ENCODE measurements at regions not wholly inside any gene's neighbourhood (a gene's known extent, or its start where the extent isn't known, plus 50 kb on each side); places are given as distances from the start of the nearest gene placed in this dataset.

DNA sequence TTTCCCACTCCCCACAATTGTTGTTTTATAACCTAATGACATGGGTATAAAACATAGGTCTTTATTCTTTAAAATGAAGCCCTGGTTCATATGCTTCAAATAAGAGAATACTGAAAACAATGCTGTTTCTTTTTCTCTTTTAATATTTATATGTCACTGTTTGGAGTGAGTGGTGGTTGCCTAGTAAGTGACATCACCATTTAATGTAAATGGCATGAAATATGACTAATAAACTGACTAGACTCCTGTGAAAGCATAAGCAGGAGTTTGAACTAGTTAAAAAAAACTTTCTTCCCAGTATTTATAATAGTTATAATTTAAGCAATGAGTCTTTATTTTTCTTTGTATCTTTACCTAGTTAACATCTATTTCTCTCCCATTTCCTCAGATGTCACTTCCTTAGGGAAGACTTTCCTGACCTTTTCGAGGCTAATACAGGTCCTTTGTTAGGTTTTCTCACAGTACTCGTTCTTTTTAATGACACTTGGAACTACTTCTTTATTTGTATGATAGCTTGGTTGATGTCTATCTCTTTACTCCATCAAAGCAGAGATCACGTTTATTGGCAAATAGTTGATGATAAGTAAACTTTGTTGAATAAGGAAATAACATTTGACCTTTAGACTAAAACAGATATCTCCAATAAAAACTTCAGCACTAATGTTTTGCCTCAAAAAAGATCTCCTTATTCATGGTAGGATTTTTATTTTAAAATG, 105.4 kb upstream of the PDC start:
- TF ChIP-seq ZFP3 (CRISPR knock-in tag; IDR thresholded peaks at IDR 0.05) (no peak), RARB (CRISPR knock-in tag; IDR thresholded peaks at IDR 0.05) (no peak), PPARA (CRISPR knock-in tag; IDR thresholded peaks at IDR 0.05; ENCODE audit: borderline replicate concordance) (no peak), TOX (CRISPR knock-in tag; IDR thresholded peaks at IDR 0.05; ENCODE audit: borderline replicate concordance) (no peak), ZC3H10 (CRISPR knock-in tag; IDR thresholded peaks at IDR 0.05) (no peak), GLIS3 (CRISPR knock-in tag; IDR thresholded peaks at IDR 0.05) (no peak), ZNF565 (CRISPR knock-in tag; conservative IDR thresholded peaks at IDR 0.05; ENCODE audit: low read depth) (no peak), ARNTL (CRISPR knock-in tag; IDR thresholded peaks at IDR 0.05; ENCODE audit: borderline replicate concordance, low read depth) (no peak), SNAI2 (CRISPR knock-in tag; IDR thresholded peaks at IDR 0.05) (no peak), BACH2 (CRISPR knock-in tag; IDR thresholded peaks at IDR 0.05; ENCODE audit: borderline replicate concordance) (no peak), ZNF8 (CRISPR knock-in tag; IDR thresholded peaks at IDR 0.05) (no peak)
- TF ChIP-seq, protein P1, sequence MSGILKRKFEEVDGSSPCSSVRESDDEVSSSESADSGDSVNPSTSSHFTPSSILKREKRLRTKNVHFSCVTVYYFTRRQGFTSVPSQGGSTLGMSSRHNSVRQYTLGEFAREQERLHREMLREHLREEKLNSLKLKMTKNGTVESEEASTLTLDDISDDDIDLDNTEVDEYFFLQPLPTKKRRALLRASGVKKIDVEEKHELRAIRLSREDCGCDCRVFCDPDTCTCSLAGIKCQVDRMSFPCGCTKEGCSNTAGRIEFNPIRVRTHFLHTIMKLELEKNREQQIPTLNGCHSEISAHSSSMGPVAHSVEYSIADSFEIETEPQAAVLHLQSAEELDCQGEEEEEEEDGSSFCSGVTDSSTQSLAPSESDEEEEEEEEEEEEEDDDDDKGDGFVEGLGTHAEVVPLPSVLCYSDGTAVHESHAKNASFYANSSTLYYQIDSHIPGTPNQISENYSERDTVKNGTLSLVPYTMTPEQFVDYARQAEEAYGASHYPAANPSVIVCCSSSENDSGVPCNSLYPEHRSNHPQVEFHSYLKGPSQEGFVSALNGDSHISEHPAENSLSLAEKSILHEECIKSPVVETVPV (CRISPR knock-in tag; IDR thresholded peaks at IDR 0.05), result no peak

DNA sequence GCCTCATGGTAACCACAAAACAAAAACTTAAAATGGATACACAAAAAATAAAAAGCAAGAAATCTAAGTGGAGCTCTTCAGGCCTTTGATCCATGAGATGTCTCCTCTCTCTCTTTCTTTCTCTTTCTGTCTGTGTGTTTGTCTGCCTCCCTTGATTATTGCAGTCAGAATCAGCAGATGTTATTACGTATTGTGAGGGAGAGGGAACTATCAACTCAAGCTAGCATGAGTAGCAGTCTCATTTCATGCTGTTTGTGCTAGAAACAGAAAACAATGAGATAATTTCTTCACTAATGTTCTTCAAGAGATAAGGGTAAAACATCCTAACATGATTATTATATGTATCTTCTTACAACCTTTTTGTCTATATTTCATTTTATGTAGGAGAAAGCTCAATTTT, 103.7 kb upstream of the PDC start:
- peak; percentile 32; the same call in 2 of the 3 replicates for ATAC-seq

More for the DNA sequence above, 105.4 kb upstream of the PDC start:
- ATAC-seq, result peak; percentile 64

DNA sequence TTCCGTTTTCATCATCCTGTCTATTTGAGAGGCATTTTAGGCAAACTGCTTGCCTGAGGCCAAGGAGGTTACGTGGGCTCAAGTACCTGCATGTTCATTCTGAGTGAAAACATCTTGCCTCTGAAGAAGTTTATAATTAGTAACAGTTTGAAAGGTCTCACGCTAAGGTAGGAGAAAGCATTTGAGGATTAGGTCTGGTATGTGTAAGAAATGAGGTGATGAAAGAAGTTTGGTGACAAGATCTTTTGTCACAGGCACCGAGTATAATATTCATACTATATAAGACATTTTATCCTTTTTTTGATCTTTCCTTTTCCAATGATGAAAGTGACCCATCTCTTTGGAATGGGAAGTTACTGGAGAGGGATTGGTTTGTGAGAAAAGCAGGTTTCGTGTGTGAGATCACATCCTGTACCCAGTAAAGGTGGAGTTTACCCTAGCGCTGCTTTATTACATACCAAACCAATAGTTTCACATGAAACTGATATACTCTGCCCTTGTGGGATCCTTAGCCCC, 98.7 kb upstream of the PDC start:
- TF ChIP-seq, protein P2, sequence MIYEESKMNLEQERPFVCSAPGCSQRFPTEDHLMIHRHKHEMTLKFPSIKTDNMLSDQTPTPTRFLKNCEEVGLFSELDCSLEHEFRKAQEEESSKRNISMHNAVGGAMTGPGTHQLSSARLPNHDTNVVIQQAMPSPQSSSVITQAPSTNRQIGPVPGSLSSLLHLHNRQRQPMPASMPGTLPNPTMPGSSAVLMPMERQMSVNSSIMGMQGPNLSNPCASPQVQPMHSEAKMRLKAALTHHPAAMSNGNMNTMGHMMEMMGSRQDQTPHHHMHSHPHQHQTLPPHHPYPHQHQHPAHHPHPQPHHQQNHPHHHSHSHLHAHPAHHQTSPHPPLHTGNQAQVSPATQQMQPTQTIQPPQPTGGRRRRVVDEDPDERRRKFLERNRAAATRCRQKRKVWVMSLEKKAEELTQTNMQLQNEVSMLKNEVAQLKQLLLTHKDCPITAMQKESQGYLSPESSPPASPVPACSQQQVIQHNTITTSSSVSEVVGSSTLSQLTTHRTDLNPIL (CRISPR knock-in tag; IDR thresholded peaks at IDR 0.05; ENCODE audit: low read depth), result no peak
- TF ChIP-seq TOX (CRISPR knock-in tag; IDR thresholded peaks at IDR 0.05; ENCODE audit: borderline replicate concordance) (no peak), ZNF70 (CRISPR knock-in tag; IDR thresholded peaks at IDR 0.05) (no peak), ESRRG (CRISPR knock-in tag; IDR thresholded peaks at IDR 0.05) (no peak), ARNTL (CRISPR knock-in tag; IDR thresholded peaks at IDR 0.05; ENCODE audit: borderline replicate concordance, low read depth) (no peak), ZNF8 (CRISPR knock-in tag; IDR thresholded peaks at IDR 0.05) (no peak), PPARA (CRISPR knock-in tag; IDR thresholded peaks at IDR 0.05; ENCODE audit: borderline replicate concordance) (no peak), BACH2 (CRISPR knock-in tag; IDR thresholded peaks at IDR 0.05; ENCODE audit: borderline replicate concordance) (no peak), ISL1 (CRISPR knock-in tag; IDR thresholded peaks at IDR 0.05) (no peak), TCF4 (CRISPR knock-in tag; IDR thresholded peaks at IDR 0.05; ENCODE audit: borderline replicate concordance) (no peak), GLIS3 (CRISPR knock-in tag; IDR thresholded peaks at IDR 0.05) (no peak), CSDC2 (CRISPR knock-in tag; IDR thresholded peaks at IDR 0.05) (no peak), ZC3H10 (CRISPR knock-in tag; IDR thresholded peaks at IDR 0.05) (no peak), ZFP30 (CRISPR knock-in tag; IDR thresholded peaks at IDR 0.05) (no peak), SNAI2 (CRISPR knock-in tag; IDR thresholded peaks at IDR 0.05) (no peak), ZNF565 (CRISPR knock-in tag; conservative IDR thresholded peaks at IDR 0.05; ENCODE audit: low read depth) (no peak), RARB (CRISPR knock-in tag; IDR thresholded peaks at IDR 0.05) (no peak)
- TF ChIP-seq, protein P3, sequence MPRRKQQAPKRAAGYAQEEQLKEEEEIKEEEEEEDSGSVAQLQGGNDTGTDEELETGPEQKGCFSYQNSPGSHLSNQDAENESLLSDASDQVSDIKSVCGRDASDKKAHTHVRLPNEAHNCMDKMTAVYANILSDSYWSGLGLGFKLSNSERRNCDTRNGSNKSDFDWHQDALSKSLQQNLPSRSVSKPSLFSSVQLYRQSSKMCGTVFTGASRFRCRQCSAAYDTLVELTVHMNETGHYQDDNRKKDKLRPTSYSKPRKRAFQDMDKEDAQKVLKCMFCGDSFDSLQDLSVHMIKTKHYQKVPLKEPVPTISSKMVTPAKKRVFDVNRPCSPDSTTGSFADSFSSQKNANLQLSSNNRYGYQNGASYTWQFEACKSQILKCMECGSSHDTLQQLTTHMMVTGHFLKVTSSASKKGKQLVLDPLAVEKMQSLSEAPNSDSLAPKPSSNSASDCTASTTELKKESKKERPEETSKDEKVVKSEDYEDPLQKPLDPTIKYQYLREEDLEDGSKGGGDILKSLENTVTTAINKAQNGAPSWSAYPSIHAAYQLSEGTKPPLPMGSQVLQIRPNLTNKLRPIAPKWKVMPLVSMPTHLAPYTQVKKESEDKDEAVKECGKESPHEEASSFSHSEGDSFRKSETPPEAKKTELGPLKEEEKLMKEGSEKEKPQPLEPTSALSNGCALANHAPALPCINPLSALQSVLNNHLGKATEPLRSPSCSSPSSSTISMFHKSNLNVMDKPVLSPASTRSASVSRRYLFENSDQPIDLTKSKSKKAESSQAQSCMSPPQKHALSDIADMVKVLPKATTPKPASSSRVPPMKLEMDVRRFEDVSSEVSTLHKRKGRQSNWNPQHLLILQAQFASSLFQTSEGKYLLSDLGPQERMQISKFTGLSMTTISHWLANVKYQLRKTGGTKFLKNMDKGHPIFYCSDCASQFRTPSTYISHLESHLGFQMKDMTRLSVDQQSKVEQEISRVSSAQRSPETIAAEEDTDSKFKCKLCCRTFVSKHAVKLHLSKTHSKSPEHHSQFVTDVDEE (CRISPR knock-in tag; IDR thresholded peaks at IDR 0.05), result no peak
- TF ChIP-seq, protein P4, sequence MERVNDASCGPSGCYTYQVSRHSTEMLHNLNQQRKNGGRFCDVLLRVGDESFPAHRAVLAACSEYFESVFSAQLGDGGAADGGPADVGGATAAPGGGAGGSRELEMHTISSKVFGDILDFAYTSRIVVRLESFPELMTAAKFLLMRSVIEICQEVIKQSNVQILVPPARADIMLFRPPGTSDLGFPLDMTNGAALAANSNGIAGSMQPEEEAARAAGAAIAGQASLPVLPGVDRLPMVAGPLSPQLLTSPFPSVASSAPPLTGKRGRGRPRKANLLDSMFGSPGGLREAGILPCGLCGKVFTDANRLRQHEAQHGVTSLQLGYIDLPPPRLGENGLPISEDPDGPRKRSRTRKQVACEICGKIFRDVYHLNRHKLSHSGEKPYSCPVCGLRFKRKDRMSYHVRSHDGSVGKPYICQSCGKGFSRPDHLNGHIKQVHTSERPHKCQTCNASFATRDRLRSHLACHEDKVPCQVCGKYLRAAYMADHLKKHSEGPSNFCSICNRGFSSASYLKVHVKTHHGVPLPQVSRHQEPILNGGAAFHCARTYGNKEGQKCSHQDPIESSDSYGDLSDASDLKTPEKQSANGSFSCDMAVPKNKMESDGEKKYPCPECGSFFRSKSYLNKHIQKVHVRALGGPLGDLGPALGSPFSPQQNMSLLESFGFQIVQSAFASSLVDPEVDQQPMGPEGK (CRISPR knock-in tag; IDR thresholded peaks at IDR 0.05; ENCODE audit: borderline replicate concordance), result no peak
- ATAC-seq, result peak; percentile 87

More for the DNA sequence above, 103.7 kb upstream of the PDC start:
- TF ChIP-seq, protein P1 (CRISPR knock-in tag; IDR thresholded peaks at IDR 0.05), result no peak
- TF ChIP-seq ZC3H10 (CRISPR knock-in tag; IDR thresholded peaks at IDR 0.05), result no peak
- TF ChIP-seq, protein P4 (CRISPR knock-in tag; IDR thresholded peaks at IDR 0.05; ENCODE audit: borderline replicate concordance), result no peak
